Ishikawa (cell line): ENCODE measurements at regions not wholly inside any gene's neighbourhood (a gene's known extent, or its start where the extent isn't known, plus 50 kb on each side); places are given as distances from the start of the nearest gene placed in this dataset.

Experiments used
- CEBPB ChIP-seq: IDR thresholded peaks from 2 replicates; pipeline ENCODE4 v1.6.1; 2012
- CREB1 ChIP-seq: IDR thresholded peaks from 2 replicates; pipeline ENCODE4 v1.6.1; 2012; ENCODE audit warnings: low read depth
- EGR1 ChIP-seq: IDR thresholded peaks from 2 replicates; pipeline ENCODE4 v1.6.1; 2012
- EP300 ChIP-seq: IDR thresholded peaks from 2 replicates; pipeline ENCODE4 v1.6.1; 2012; ENCODE audit warnings: borderline replicate concordance
- FOXM1 ChIP-seq: IDR thresholded peaks from 2 replicates; pipeline ENCODE4 v1.6.1; 2012; ENCODE audit warnings: low read depth, borderline replicate concordance
- NFIC ChIP-seq: IDR thresholded peaks from 2 replicates; pipeline ENCODE4 v1.6.1; 2012
- RAD21 ChIP-seq: IDR thresholded peaks from 2 replicates; pipeline ENCODE4 v1.6.1; 2012; ENCODE audit warnings: low read depth
- REST ChIP-seq: IDR thresholded peaks from 2 replicates; pipeline ENCODE4 v1.6.1; 2012; ENCODE audit warnings: low read depth, mild to moderate bottlenecking
- TAF1 ChIP-seq: IDR thresholded peaks from 2 replicates; pipeline ENCODE4 v1.6.1; 2012; ENCODE audit warnings: low read depth, mild to moderate bottlenecking
- TCF12 ChIP-seq: IDR thresholded peaks from 2 replicates; pipeline ENCODE4 v1.6.1; 2012; ENCODE audit warnings: low read depth
- TEAD4 ChIP-seq: IDR thresholded peaks from 2 replicates; pipeline ENCODE4 v1.6.1; 2012
- USF1 ChIP-seq: IDR thresholded peaks from 2 replicates; pipeline ENCODE4 v1.6.1; 2012
- YY1 ChIP-seq: IDR thresholded peaks from 2 replicates; pipeline ENCODE4 v1.6.1; 2012; ENCODE audit warnings: low read depth
- ZBTB7A ChIP-seq: IDR thresholded peaks from 2 replicates; pipeline ENCODE4 v1.6.1; 2012; ENCODE audit warnings: low read depth
- TF ChIP-seq, protein P1 (sequence below): IDR thresholded peaks from 2 replicates; pipeline ENCODE4 v1.6.1; 2012

GRCh38 chr1:97004054-97004453, 282.5 kb downstream of the PTBP2 start:
- TF ChIP-seq EGR1 (no peak), CREB1 (no peak), TEAD4 (no peak), TCF12 (no peak)
- TF ChIP-seq, protein P1, sequence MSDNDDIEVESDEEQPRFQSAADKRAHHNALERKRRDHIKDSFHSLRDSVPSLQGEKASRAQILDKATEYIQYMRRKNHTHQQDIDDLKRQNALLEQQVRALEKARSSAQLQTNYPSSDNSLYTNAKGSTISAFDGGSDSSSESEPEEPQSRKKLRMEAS = no peak

DNA sequence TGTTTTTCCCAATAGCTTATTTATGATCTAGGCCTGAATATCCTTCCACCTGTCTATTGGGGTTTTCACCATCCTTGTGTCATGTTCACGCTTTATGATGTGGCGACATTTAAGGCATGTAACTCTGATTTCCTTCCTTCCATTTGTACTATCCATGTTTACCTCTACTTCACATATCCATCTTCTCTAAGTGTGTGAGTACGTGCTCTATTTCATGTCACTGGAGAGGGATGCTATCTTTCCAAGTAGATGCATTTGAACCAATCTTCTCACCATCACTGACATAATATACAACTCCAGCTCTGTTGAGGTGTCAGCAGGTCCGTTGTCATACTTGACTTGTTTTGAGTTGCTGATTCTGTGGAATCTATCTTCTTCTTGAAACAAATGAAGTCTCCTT, 283.2 kb downstream of the PTBP2 start:
- TF ChIP-seq TEAD4 (no peak), RAD21 (no peak), EP300 (no peak), FOXM1 (no peak), ZBTB7A (no peak), EGR1 (no peak), YY1 (no peak), TCF12 (no peak), NFIC (no peak)

DNA sequence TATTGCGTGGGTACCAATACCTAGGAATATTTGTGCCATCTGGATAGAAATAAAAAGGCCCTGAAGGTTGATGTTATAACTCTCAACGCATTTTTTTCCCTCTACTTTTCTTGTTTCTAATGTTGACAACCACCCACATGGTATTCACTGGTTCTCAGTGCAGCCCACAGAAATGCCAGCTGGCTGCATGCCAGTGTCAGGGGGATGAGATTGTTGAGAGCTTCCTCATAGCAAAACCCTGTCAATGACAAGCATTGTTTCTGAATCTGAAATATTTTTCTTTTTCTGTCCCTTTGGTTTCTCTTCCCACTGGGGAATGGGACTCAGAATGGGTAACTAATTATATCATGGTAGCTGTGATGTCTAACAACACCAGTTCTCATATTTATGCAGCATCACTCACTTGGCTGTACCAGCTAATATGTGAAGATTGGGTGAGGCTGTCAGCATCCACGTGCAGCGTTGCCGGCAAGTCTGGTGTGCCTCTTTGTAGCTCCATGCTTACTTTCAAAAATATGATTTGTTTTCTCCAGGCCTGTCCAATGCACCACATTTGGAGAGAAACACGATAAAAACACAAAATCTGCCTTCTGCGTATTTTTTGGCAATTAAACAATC, 284.6 kb downstream of the PTBP2 start:
- no peak for TF ChIP-seq ZBTB7A
- no peak for TF ChIP-seq USF1

DNA sequence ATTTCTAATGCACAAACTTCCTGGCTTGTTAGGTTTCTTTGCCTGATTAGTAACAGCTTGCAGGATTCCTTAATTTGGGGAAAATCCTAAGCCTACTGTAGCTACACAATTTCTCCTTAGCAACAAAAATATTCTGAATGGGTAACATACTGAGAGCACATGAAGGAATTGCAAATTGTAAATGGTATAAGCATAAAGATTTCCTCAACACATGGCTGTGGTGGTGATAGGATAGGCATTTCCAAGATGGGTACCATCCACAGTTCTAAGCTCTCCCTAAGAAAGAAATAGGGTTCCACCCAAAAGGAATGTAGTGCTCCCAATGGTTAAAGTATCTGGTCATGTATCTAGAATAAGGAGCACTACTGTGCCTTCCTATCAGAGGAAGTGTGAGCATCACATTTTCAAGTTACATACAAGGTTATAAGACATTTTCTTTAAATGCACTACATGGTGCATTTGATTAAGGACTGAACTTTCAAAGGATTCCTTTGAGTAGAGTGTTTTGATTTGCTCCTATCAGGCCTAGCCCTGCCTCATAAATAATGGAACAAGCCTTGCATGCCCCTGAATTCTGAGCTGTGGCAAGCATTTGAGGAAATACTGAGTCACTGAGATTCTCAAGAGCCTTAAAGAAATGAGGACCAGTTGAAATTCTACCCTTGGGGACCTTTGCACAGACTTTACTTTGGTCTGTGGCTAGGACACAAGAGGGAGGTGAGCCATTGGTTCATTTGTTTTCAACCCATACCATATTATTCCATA, 286.4 kb downstream of the PTBP2 start:
- TF ChIP-seq EP300 (no peak), FOXM1 (no peak), TCF12 (no peak), CREB1 (no peak), TEAD4 (no peak), RAD21 (no peak), EGR1 (no peak), CEBPB (no peak), YY1 (no peak)
- TF ChIP-seq, protein P1 = no peak

GRCh38 chr1:97010566-97011264, 289.1 kb downstream of the PTBP2 start:
- TF ChIP-seq EGR1 = no peak

DNA sequence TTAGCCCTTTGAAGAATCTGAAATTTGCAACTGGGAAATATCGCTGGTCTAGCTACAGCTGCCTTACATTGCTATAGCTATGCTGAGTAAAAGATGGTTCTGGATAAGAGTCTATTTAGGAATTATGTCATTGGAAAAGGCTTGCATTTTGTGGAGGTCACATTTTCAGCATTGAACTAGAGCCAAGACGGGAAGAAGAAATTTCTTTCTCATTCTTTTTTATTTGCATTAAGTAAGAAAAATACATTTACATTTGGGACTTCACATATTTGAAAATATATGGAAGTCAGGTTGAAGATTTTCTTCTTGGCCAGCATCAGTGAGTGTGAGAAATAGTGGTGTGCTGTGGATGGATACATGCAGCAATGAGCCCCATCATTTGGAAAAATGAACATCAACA, 291.6 kb downstream of the PTBP2 start:
- TF ChIP-seq FOXM1 = no peak
- no peak for TF ChIP-seq CREB1
- TF ChIP-seq NFIC = no peak
- TF ChIP-seq TAF1 = no peak
- no peak for TF ChIP-seq ZBTB7A
- TF ChIP-seq, protein P1 = no peak
- no peak for TF ChIP-seq EP300
- TF ChIP-seq REST = no peak
- no peak for TF ChIP-seq RAD21
- TF ChIP-seq CEBPB = no peak
- TF ChIP-seq USF1 = no peak
- no peak for TF ChIP-seq EGR1
- TF ChIP-seq TEAD4 = no peak
- no peak for TF ChIP-seq TCF12
- TF ChIP-seq YY1 = no peak

DNA sequence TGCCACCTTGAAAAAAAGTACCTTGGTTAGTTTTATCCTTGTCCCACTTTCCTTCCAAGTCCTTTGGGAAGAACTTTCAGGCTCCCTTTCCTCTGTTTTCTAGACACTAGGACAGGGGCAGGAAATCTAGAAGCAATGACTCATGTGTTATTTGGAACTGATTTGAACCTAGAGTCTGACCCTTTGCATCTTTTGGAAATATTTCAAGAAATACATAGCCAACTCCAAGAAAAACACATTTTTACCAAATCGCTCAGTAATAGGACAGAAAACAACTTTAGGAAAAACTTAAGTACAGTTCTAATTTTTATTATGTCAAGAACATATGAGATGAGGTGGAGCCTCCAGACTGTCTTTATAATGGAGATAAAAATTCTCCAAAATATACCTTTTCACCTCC, 292.4 kb downstream of the PTBP2 start:
- TF ChIP-seq CREB1 (no peak), USF1 (no peak), CEBPB (no peak), YY1 (no peak), REST (no peak), TAF1 (no peak), NFIC (no peak), EGR1 (no peak), FOXM1 (no peak), ZBTB7A (no peak)
